K562 (cell line): ENCODE measurements at regions not wholly inside any gene's neighbourhood (a gene's known extent, or its start where the extent isn't known, plus 50 kb on each side); places are given as distances from the start of the nearest gene placed in this dataset.

Source experiments
- ATAC-seq: fragments of 200-7000 bp; cut with Tn5 transposase; 3 replicates; pipeline ENCODE4 v1.9.1; 2020; ENCODE audit warnings: moderate library complexity
- BruUV-seq: library from RNA; stranded (reverse); fragments of 400-500 nt; replicated peaks from 2 replicates; lab custom pipeline; 2021; lab: Mats Ljungman, UMichigan
- CTCF ChIA-PET: fragments of 300-600 bp; formaldehyde crosslinking; extraction: SDS; loops from one replicate; lab custom pipeline; 2021; ENCODE audit warnings: low intra/inter-chr PET ratio; lab: Yijun Ruan, JAX
- POLR2A ChIA-PET: fragments of 300-600, 350-650 bp; sonication (Branson Sonifier 250); formaldehyde crosslinking; extraction: SDS; loops from one replicate; lab custom pipeline; 2021; ENCODE audit warnings: antibody characterized with exemption, inconsistent platforms; lab: Yijun Ruan, JAX
- DNase-seq, 4 experiments: peaks; one replicate each; pipeline versions ENCODE4 v3.0.0 to v3.0.0-alpha.2; 2011 to 2018; ENCODE audit warnings: low spot score in 3 of 4, mixed read lengths in 3 of 4; ENCODE audit errors: extremely low read depth in 1 of 4
- FAIRE-seq: peaks from 2 replicates; lab custom pipeline; 2011; peaks lifted over from hg19 to GRCh38; lab: Jason Lieb, UNC
- H2AFZ ChIP-seq: 2 replicates; pipeline ENCODE4 v1.6.0; 2011; ENCODE audit warnings: low read depth, low read length, control low read depth, inconsistent platforms
- H3K27ac ChIP-seq: fragments of 200-600 bp; 3 replicates; pipeline ENCODE4 v1.8.0; 2011; ENCODE audit warnings: low read depth, mild to moderate bottlenecking, control low read depth, inconsistent platforms, low read length, moderate library complexity, mixed read lengths; ENCODE audit errors: extremely low read depth
- H3K27me3 ChIP-seq, 2 experiments: fragments of 300-600 bp in 1 of 2; 2 replicates in 1 of 2; 3 replicates in 1 of 2; pipeline versions ENCODE4 v1.6.0 to v1.8.0; 2011; ENCODE audit warnings: inconsistent platforms in 2 of 2, low read length in 2 of 2, mild to moderate bottlenecking in 1 of 2, mixed read lengths in 1 of 2, moderate library complexity in 1 of 2; ENCODE audit not compliant: control insufficient read depth in 2 of 2, insufficient read depth in 2 of 2
- H3K36me3 ChIP-seq: fragments of 300-600 bp; 3 replicates; pipeline ENCODE4 v1.8.0; 2011; ENCODE audit warnings: mild to moderate bottlenecking, low read length, inconsistent platforms; ENCODE audit not compliant: control insufficient read depth, insufficient read depth
- H3K4me1 ChIP-seq, 2 experiments: fragments of 200-600 bp in 1 of 2; replicated peaks in 1 of 2; 2 replicates in 1 of 2; 3 replicates in 1 of 2; pipeline versions ENCODE4 v1.5.1 to v1.8.0; 2011; ENCODE audit warnings: inconsistent platforms in 2 of 2, low read length in 2 of 2, mild to moderate bottlenecking in 1 of 2, mixed read lengths in 1 of 2, moderate library complexity in 1 of 2; ENCODE audit not compliant: control insufficient read depth in 2 of 2, insufficient read depth in 2 of 2
- H3K4me2 ChIP-seq: 2 replicates; pipeline ENCODE4 v1.6.1; 2011; ENCODE audit warnings: low read length, control low read depth, inconsistent platforms, mixed read lengths; ENCODE audit not compliant: insufficient read depth
- H3K4me3 ChIP-seq: fragments of 200-600 bp; sonication (generic), shearing (Covaris generic); 2 replicates; pipeline ENCODE4 v1.5.1; 2016; ENCODE audit warnings: control low read depth, inconsistent platforms
- H3K79me2 ChIP-seq: fragments of 200-600 bp; 3 replicates; pipeline ENCODE4 v1.8.0; 2011; ENCODE audit warnings: low read length, inconsistent platforms; ENCODE audit not compliant: control insufficient read depth, insufficient read depth
- H3K9ac ChIP-seq, 2 experiments: 2 replicates each; pipeline versions ENCODE4 v1.6.0 to v1.6.1; 2011; ENCODE audit warnings: low read depth in 2 of 2, low read length in 2 of 2, control low read depth in 1 of 2, inconsistent platforms in 1 of 2, mild to moderate bottlenecking in 1 of 2, mixed read lengths in 1 of 2; ENCODE audit not compliant: insufficient read depth in 1 of 2
- H3K9me1 ChIP-seq: one replicate; pipeline ENCODE4 v1.6.0; 2011; ENCODE audit warnings: inconsistent platforms, mild to moderate bottlenecking, low read length, moderate library complexity; ENCODE audit not compliant: control insufficient read depth, insufficient read depth
- H3K9me3 ChIP-seq: replicated peaks from 2 replicates; pipeline ENCODE4 v1.5.1; 2011; ENCODE audit warnings: low read depth, low read length, inconsistent platforms; ENCODE audit not compliant: control insufficient read depth, insufficient read depth
- H4K20me1 ChIP-seq: replicated peaks from 2 replicates; pipeline ENCODE4 v1.6.1; 2011; ENCODE audit warnings: low read length, inconsistent platforms, mixed read lengths; ENCODE audit not compliant: control insufficient read depth, insufficient read depth
- BMI1 ChIP-seq: fragments of 150-350 bp; IDR thresholded peaks from 2 replicates; pipeline ENCODE4 v1.6.1; 2014; ENCODE audit warnings: low read length
- SMARCB1 ChIP-seq: IDR thresholded peaks from 2 replicates; pipeline ENCODE4 v1.6.1; 2011; ENCODE audit warnings: improper control_type of control experiment, low read depth; ENCODE audit not compliant: insufficient read length
- SMARCC2 ChIP-seq: fragments of 450-650 bp; IDR thresholded peaks from 2 replicates; pipeline ENCODE4 v1.6.1; 2017; ENCODE audit warnings: antibody characterized with exemption, moderate library complexity, mild to moderate bottlenecking, low read depth
- ZEB2 ChIP-seq: fragments of 450-650 bp; IDR thresholded peaks from 2 replicates; pipeline ENCODE4 v1.6.1; 2016
- ZNF347 ChIP-seq: fragments of 450-650 bp; formaldehyde crosslinking; IDR thresholded peaks from 2 replicates; pipeline ENCODE4 v1.4.0; 2020; ENCODE audit warnings: low read depth, mild to moderate bottlenecking, moderate library complexity
- ZZZ3 ChIP-seq: fragments of 450-650 bp; IDR thresholded peaks from 2 replicates; pipeline ENCODE4 v1.6.1; 2016; ENCODE audit warnings: antibody characterized with exemption, mild to moderate bottlenecking, moderate library complexity
- WGBS: fragments of 100-300 bp; shearing (Covaris generic); methylation state at CpG from one replicate; pipeline ENCODE4 v1.1.6; 2016; ENCODE audit warnings: low coverage, mixed read lengths; ENCODE audit not compliant: insufficient coverage; ENCODE audit errors: missing lambda C conversion rate; 5-methylcytosine and 5-hydroxymethylcytosine counted together
- in situ Hi-C: fragments of 300-500 bp; cut with MboI; formaldehyde crosslinking; loops from 4 replicates; pipeline ENCODE4 v1.15.0; 2018; ENCODE audit warnings: inconsistent platforms, mixed read lengths
- intact Hi-C: fragments of 100-400 bp; cut with micrococcal nuclease; formaldehyde crosslinking; loops from 2 replicates; pipeline ENCODE4 v1.14.2; 2022
- TF ChIP-seq, protein P1 (sequence below): fragments of 450-650 bp; formaldehyde crosslinking; IDR thresholded peaks from 2 replicates; pipeline ENCODE4 v1.4.0; 2020; ENCODE audit warnings: mild to moderate bottlenecking, moderate library complexity

DNA sequence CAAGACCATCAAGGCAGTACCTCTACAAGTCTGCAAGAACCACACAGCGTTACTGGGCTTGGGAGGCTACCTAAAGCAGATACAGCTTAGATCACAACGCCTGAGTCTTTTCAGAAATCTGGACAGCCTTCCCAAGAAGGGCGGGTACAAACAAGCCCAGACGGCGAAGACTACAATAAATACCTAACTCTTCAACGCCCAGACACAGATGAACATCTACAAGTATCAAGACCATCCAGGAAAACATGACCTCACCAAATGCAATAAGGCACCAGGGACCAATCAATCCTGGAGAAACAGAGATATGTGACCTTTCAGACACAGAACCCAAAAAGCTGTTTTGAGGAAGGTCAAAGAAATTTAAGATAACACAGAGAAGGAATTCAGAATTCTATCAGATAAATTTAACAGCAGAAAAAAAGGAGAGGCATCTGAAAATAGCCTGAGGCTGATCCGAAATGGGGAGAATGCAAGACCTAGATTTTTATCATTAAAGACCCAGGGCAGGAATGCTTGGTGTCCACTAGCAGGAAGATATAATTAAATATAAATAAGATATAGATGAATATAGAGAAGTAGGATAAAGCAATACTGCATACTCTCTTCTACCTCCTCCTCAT lies 131.7 kb upstream of the COL21A1 start:
- ChIA-PET CTCF (no interaction called here), POLR2A (no interaction called here)
- Histone ChIP-seq H3K9ac (no peak overlapping the region), H3K4me3 (no peak overlapping the region), H3K27me3 (peaks cover 0 to 5% of the 10 kb centered on the region in 2 experiments; a peak in 1 of 5 replicates), H3K4me2 (no peak overlapping the region), H3K79me2 (no peaks in the 10 kb centered on the region), H2AFZ (no peak overlapping the region), H3K9me1 (no peaks in the 10 kb centered on the region), H4K20me1 (no peaks in the 10 kb centered on the region), H3K36me3 (no peaks in the 10 kb centered on the region), H3K4me1 (no peaks in the 10 kb centered on the region; a peak in 1 of 5 replicates), H3K27ac (no peak overlapping the region), H3K9me3 (no peaks in the 10 kb centered on the region)
- in situ Hi-C loops, result no loop called here
- under 1% methylated on average over 7 of the region's 7 CpGs for WGBS
- FAIRE-seq (no peak), DNase-seq (no peak), ATAC-seq (no peak)
- intact Hi-C loops, result no loop called here
- TF ChIP-seq ZZZ3, result no peak
- TF ChIP-seq ZEB2, result no peak
- TF ChIP-seq, protein P1, sequence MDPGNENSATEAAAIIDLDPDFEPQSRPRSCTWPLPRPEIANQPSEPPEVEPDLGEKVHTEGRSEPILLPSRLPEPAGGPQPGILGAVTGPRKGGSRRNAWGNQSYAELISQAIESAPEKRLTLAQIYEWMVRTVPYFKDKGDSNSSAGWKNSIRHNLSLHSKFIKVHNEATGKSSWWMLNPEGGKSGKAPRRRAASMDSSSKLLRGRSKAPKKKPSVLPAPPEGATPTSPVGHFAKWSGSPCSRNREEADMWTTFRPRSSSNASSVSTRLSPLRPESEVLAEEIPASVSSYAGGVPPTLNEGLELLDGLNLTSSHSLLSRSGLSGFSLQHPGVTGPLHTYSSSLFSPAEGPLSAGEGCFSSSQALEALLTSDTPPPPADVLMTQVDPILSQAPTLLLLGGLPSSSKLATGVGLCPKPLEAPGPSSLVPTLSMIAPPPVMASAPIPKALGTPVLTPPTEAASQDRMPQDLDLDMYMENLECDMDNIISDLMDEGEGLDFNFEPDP (CRISPR knock-in tag), result no peak
- TF ChIP-seq SMARCB1, result no peak
- TF ChIP-seq BMI1, result no peak
- TF ChIP-seq ZNF347 (CRISPR knock-in tag), result no peak
- TF ChIP-seq SMARCC2, result no peak
- BruUV-seq, result no TSS peak
